Amniotic epithelial cell (primary cell): ENCODE measurements at regions not wholly inside any gene's neighbourhood (a gene's known extent, or its start where the extent isn't known, plus 50 kb on each side); places are given as distances from the start of the nearest gene placed in this dataset.
"Not testable (repeated sequence)": the region's sequence is repeated elsewhere in the genome, so short reads cannot be mapped to it uniquely, and the experiment has no call there.

ENCODE experiments used
- DNase-seq: peaks from one replicate; pipeline ENCODE4 v3.0.0-alpha.2; 2010; ENCODE audit warnings: low read depth

DNA sequence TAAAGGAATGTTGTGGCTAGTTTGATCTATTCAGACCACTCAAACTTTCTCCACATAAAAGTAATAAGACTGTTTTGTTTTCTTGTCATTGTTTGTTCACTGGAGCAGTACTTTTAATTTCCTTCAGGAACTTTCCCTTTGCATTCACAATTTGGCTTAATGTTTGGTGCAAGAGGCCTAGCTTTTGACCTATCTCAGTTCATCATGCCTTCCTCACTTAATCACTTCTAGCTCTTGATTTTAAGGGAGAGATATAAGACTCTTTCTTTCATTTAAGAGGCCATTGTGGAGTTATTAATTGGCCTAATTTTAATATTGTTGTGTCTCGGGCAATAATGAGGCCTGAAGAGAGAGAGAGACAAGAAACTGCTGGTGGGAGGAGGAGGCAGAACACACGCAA, 371.7 kb upstream of the DEPDC1 start:
- no peak for DNase-seq

DNA sequence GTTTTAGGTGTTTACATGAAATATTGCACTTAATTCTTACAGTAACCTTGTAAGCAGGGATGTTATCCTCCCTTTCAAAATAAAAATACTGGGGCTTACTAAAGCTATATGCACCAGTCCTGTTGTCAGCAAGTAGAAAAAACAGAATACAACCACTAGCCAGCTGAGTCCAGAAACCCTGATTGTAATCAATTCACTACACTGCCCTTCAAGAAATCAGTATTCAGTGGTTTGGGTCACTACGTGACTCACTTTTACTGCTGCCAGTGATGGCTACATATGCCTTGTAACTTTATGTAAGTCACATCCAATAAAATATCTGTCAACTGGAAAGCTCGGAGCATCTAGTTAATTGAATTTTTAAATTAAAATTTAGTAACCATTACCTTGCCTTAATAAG, 376.3 kb upstream of the DEPDC1 start:
- no peak for DNase-seq

DNA sequence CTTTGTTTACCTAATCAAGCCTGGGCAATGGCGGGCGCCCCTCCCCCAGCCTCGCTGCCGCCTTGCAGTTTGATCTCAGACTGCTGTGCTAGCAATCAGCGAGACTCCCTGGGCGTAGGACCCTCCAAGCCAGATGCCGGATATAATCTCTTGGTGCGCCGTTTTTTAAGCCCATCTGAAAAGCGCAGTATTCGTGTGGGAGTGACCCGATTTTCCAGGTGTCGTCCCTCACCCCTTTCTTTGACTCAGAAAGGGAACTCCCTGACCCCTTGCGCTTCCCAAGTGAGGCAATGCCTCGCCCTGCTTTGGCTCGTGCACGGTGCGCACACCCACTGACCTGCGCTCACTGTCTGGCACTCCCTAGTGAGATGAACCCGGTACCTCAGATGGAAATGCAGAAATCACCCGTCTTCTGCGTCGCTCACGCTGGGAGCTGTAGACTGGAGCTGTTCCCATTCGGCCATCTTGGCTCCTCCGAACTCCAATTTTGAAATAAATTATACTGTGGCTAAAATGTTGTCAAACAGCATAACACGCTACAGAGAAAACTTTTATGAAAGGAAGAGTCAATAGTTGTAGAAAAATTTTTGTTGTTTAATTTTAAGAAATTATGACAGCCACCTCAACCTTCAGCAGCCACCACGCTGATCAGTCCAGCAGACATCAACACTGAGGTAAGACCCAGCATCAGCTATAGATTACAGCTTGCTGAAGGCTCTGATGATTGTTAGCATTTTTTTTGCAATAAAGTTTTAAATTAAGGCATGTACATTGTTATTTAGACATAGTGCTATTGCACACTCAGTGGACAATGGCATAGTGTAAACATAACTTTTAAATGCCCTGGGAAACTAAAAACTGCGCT, 384.7 kb upstream of the DEPDC1 start:
- DNase-seq = not testable (repeated sequence)

DNA sequence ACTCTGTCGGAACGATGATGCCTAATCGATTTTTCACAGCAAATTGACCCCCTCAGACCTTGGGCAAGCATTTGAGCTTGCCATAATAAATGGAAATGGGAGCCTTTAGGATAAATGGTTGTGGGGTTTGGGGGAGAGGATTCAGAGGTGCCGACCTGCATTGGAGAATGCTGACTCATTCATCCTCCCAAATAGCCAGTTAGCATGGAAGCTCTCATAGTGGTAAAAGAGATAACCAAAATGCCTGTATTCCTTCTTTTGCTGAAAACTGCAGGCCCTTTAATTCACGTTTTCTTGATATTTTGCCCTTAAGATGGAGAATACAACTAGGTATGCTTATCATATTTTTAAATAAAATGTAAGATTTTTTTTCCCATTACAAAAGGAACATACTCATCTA, 392.6 kb upstream of the DEPDC1 start:
- DNase-seq = no peak

DNA sequence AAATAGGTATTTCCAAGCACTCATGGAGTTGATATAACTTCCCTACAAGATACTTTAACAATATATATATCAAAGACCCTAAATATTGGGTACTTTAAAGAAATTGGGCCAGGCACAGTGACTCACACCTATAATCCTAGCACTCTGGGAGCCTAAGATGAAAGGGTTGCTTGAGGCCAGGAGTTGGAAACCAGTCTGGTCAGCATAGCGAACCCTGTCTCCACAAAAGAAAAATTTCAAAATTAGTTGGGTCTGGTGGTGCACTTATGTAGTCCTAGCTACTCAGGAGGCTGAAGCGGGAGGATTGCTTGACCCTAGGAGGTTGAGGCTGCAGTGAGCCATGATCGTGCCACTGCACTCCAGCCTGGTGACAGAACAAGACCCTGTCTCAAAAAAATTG, 393.9 kb upstream of the DEPDC1 start:
- no peak for DNase-seq

DNA sequence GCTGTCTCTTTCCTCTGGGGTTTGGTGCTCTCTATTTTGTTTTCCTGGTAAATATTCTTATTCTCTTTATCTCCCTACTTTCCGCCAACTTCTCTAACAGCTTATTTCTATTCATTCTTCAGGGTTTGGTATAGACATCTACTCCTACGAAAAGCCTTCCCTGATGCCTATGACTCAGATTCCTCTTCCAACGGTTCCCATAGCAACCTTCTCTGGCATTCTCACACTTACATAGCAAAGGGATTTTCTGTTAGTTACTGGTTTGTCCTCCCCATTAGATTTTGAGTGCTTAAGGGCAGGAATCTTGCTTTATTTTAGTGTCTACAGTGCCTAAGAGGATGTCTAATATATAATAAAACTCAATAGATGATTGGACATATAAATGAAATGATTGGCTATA, 407.6 kb upstream of the DEPDC1 start:
- no peak for DNase-seq

DNA sequence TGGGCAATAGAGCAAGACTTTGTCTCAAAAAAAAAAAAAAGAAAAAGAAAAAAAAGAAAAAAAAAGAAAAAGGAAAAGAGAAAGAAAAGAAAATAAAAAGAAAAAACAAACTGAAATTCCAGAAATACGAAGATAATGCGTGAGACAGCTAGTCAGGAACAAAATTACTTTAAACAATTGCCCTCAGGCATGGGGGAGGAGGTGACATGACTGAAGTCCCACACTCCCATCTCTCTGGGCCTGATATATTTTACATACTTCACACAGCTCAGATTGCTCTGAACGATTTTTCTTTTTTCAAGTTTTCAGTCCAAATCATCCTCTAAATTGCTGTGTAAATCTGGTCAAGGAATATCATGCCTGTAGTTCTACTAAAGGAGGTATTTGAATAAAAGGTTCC, 409.5 kb upstream of the DEPDC1 start:
- DNase-seq = no peak

DNA sequence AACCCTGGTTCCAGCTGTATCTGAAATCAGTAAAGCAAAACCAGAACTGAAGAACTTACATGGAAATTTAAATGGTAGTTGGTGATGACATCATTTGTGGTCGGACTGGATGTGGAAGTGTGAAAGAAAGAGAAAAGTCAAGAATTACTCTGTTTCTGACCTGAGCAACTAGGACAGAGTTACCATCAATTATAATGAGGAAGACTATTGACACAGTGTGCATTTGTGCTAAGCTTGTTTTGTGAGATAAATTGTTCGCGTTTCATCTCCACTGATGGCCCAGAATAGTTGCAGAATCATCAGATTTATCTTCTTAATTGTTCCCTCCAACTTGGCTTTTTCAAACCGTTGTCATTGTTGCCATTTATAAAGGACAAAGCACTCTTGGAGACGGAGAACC, 410.6 kb upstream of the DEPDC1 start:
- DNase-seq = no peak

DNA sequence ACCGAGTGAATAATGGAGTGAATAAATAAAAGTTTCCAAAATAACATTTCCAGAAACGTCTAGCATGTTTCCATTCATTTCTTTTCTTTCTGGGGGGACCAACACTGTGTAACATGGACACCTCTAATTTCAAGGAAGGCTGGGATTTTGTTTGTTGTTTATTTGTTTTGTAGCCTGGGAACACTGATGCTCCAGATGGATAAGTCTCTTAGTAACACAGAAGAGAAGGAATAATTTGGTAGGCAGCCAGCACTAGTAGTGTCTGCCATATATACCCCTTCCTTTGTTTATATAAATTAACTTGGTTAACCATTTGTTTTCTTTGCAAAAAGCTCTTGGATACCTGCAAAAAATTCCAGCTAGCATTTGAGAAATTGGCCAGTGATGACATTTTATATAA, 411.4 kb upstream of the DEPDC1 start:
- DNase-seq = no peak

DNA sequence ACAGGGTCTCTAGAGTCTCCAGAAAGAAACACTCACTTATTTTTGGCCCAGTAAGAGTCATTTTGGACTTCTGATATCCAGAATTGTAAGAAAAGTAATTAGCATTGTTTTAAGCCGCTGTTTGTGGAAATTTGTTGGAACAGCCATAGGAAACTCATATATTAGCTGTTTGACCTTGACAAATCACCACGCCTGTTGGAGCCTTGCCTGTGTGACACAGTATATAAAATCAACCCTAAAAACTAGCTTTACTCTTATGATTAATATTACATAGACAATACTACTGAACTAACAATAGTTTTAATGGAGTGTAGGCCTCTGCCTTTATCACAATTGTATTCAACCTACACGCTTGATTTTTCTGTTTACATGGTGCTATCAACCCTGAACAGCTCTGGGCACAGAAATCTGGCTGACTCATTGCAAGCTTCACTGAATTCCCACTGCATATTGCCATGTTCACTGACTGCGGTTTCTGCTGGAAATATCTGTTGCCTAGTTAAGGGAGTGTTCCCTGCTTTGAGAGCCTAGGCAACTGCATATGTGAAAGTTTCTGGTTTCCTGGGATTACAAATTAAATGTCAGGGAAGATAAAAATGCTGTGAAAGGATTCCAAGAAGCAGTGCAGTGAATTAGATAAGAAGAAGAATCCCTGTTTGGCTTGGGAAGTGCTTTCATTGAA, 419.5 kb upstream of the DEPDC1 start:
- peak; percentile 33 for DNase-seq

DNA sequence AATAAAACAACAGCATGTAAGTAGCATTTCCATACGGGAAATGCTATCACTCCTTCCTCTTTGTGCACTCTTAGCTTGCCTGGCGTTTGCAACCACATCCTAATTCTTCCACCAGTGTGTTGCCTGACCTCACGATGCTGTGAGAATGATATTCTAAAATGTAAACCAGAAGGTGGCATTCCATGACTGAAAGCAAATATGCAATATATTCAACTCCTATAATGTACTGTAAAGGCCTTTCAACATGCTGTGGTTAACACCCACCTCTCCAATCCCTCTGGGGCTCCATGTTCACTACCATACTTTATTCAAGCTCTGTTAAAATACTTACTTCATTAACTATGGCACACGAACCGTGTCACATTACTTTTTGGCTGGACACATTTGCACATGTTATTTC, 420.6 kb upstream of the DEPDC1 start:
- DNase-seq = no peak

DNA sequence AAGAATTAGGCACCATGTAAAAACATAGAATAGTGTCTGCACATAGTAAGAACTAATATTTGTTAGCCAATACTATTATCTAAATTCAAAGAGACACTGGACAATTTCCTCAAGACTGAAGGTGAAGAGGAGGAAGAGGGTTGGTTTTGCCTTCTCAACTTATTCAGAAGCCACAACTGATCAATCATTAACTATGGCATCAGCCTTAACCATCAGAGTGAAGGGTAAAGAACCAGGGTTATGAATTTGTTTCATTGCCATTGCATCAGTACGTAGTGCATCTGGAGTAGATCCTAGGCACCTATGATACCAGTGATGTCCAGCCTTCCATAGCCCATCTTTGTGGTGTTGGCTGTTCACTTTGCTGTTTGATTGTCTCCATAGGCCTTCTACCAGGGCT, 421.7 kb upstream of the DEPDC1 start:
- no peak for DNase-seq

DNA sequence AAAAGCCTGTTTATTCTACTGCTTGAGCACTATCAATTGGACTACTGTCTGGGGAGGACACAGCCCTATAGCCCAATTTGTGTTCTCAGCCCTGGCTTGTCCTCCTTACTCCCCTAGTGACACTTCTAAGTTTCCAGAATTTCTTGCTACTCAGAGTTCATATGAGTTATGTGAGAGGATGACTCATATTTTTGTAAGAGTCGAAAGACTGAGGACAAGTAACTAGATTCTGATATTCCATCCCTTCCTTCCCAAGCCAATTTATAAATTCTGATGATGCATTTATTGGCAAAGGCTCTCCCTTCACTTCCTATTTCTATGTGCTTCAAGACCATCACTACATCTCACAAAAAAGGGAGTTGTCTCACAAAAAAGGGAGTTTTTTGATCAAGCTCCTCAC, 422.2 kb upstream of the DEPDC1 start:
- no peak for DNase-seq

DNA sequence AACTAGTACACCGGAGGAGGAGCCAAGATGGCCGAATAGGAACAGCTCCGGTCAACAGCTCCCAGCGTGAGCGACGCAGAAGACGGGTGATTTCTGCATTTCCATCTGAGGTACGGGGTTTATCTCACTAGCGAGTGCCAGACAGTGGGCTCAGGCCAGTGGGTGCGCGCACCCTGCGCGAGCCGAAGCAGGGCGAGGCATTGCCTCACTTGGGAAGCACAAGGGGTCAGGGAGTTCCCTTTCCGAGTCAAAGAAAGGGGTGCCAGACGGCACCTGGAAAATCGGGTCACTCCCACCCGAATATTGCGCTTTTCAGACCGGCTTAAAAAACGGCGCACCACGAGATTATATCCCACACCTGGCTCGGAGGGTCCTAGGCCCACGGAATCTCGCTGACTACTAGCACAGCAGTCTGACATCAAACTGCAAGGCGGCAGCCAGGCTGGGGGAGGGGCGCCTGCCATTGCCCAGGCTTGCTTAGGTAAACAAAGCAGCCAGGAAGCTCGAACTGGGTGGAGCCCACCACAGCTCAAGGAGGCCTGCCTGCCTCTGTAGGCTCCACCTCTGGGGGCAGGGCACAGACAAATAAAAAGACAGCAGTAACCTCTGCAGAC, 426.7 kb upstream of the DEPDC1 start:
- not testable (repeated sequence) for DNase-seq

DNA sequence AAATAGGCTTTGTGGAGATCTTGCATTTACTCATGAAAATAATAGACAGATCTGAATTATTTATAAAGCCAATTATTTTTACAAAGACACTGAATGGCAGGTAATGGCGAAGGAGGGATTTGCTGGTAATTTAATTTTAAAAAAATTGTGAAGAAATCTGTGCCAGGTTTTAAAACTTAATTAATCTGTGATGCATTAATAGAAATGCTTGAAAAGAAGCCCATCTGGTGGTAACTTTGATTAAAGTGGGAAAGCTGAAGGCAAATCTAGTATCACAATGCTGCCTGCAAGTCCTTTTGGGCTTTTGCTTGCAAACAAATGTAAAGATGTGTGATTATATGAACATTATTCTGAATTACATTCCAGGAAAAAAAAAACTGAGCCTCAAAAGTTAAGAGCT, 433.2 kb upstream of the DEPDC1 start:
- DNase-seq = no peak

DNA sequence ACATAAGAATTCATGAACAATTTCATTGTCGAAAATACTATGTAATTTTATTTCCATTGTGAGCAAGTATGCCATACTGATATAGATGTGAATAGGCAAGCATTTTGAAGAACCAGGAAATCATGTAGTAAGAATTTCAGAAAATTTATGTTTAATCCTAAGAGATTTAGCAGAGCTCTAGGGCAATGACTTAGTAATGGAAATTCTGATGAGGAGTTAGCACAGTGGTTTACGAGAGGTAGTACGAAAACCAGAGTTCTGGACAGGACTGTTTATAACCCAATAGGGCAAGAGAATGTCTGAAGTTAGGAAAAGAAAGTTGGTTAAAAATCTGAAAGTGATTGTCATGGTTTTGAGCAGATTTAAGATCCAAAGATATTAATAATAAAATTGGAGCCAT, 439.6 kb upstream of the DEPDC1 start:
- DNase-seq = no peak

DNA sequence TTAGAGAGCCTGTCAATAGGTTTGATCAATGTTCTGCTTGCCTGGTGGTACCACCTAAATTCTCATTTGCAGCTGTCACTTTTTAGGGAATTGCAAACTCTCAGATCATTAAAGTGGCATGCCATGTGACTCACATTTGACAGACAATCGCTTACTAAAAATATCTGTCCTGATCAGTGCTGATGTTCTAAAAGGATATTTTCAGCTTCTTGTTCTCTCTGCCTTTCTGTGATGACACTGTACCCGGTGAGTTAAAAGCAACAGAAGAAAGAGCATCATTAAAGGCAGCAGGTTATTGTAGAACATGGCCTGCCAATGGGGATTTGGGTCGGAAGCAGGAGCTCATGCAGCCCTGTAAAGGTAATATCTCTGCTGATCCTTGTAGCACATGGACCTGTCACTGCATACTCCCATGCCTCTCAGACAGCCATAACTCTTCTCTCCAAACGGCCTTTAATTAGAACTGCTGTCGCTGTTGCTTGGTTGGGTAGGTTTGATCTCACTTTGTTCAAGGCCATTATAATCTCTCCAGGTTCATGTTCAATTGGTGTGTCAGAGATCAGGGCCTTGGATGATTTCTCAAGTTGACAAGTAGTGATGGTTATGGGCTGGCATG, 441.3 kb upstream of the DEPDC1 start:
- DNase-seq = no peak

DNA sequence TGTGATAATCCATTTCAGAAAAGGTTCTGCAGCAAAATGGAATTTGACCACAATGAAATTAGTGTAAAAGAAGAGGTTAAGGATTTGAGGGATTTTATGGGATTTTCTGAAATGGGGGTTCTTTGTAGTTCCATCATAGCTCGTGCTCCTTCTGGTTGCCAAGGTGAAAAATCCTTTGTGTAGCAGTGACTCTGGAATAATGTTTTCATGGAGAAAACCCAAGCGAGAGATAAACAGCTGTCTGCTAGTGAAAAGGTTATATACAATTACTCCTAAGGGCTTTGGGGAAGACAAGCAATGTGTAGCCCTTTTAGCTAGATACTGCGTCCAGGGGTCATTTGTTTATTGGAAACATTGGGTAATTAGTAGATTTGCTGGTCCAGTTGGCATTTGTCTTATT, 453.2 kb upstream of the DEPDC1 start:
- DNase-seq = no peak

DNA sequence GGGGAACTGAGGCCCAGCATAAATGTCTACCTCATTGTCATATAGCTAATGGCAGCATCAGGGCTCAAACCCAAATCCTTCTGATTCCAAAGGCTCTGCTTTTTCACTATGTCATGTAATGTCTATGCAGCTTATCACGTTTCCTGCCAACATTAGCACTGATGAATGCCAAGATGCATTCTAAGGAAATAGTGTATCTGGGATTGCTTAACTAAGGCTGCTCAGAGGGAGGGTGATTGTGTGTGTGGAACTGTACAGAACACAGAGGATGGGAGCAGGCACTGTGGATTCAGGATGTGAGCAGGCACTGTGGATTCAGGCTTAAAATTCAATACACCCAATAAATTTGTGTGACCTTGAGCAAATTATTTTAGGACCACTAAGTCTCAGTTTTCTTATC, 456.4 kb upstream of the DEPDC1 start:
- DNase-seq = no peak

DNA sequence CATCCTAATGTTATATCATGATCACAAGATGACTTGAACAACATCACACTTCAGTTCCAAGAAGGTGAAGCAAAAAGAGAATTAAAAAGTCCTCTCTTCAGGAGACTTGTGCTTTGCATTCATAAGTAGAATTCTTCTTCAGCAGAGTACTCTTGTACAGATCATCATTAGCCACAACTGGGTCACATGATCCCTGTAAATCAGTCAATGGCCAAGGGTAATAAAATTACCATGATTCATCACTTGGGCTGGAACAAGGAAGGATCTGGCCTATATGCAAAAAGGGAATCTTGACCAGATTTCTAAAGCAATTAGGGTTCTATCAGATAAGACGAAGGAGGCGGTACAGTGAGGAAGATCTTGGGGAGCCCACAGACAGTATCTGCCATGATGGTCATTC, 458.0 kb upstream of the DEPDC1 start:
- DNase-seq = no peak

DNA sequence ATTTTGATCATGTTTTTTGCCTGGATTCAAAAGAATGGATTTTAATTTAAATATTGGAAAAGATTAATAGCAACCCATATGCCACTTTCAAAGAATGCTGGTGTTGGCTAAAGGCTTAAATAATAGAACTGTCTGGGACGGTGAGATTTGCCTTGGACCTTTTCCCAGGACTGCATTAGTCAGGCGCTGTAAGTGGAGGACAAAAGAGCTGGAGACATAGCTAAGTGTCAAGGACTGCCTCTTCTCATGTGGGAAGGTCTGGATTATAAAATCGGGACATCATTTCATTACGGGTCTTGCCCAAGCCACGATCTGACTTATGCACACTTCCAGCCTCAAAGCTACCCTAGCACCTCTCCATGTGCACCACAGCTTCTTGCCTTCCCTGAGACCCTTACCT, 458.5 kb upstream of the DEPDC1 start:
- no peak for DNase-seq

DNA sequence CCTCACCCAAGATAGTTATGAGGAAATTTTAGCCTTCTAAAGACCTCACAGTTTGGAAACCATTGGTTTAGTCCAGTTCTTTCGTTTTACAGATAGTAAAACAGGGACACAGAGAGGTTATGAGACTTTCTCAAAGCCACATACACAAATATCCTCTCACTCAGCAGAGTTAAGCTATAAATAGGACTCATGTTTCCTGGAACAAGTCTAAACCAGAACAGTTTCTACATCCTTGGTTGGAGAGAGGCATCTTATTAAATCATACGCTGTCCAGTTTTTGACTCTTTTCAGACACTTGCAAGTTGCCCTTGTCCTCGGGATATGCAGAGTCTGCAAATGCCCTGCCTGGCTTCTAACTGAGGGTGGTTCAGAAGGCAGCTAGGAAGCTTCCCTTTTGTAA, 462.1 kb upstream of the DEPDC1 start:
- DNase-seq = no peak

DNA sequence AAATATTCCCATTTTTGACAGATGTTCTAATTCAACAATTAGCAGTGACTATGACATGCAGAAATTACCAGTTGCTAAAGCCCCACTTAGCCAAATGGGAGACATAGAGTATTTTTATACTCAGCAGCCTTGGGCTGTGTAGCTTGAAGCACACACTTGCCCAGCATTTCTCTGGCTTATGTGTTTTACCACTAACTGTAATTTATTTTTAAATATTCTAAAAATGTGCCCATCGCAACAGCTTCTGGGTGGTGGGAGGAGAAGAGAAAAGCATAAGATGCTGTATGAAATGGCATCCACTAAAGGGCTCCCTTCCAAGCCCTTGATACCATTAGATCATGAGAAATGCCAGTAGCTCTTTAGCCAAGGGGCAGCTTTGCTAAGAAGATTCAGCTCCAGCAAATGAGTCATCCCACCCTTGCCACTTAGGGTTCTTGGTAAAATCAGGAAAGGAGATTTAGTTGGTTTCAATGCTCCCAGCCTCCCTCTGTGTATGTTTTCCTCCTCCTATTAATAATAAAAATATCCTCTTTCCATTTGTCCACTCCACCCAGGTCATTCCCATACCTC, 462.7 kb upstream of the DEPDC1 start:
- DNase-seq = no peak
